Loucy (cell line): ENCODE measurements at regions not wholly inside any gene's neighbourhood (a gene's known extent, or its start where the extent isn't known, plus 50 kb on each side); places are given as distances from the start of the nearest gene placed in this dataset.

Experiments used
- H2AFZ ChIP-seq: fragments of 200-600 bp; sonication (generic); 2 replicates; pipeline ENCODE4 v1.6.0; 2016; ENCODE audit warnings: antibody characterized with exemption, mild to moderate bottlenecking, low read length, moderate library complexity
- H3F3A ChIP-seq: fragments of 200-600 bp; 2 replicates; pipeline ENCODE4 v1.6.0; 2016; ENCODE audit warnings: antibody characterized with exemption, low read depth, mild to moderate bottlenecking
- H3K27me3 ChIP-seq: fragments of 200-600 bp; sonication (generic); 2 replicates; pipeline ENCODE4 v1.6.1; 2014; ENCODE audit warnings: low read length, mild to moderate bottlenecking; ENCODE audit not compliant: insufficient read depth, poor library complexity, severe bottlenecking
- H3K36me3 ChIP-seq: fragments of 200-600 bp; sonication (generic); 2 replicates; pipeline ENCODE4 v1.6.1; 2016; ENCODE audit warnings: low read length; ENCODE audit not compliant: insufficient read depth
- H3K4me1 ChIP-seq: fragments of 200-600 bp; sonication (generic); 2 replicates; pipeline ENCODE4 v1.5.1; 2014; ENCODE audit warnings: low read length, mild to moderate bottlenecking; ENCODE audit not compliant: insufficient read depth, poor library complexity, severe bottlenecking
- H3K4me2 ChIP-seq: fragments of 200-600 bp; sonication (generic); 2 replicates; pipeline ENCODE4 v1.6.0; 2014; ENCODE audit warnings: antibody characterized with exemption, low read length, low read depth, mild to moderate bottlenecking; ENCODE audit not compliant: poor library complexity, severe bottlenecking
- H3K4me3 ChIP-seq: fragments of 200-600 bp; sonication (generic); 2 replicates; pipeline ENCODE4 v1.5.1; 2014; ENCODE audit warnings: low read length, mild to moderate bottlenecking, mixed read lengths; ENCODE audit not compliant: poor library complexity, severe bottlenecking
- H3K79me2 ChIP-seq: fragments of 200-600 bp; sonication (generic); 2 replicates; pipeline ENCODE4 v1.6.1; 2014; ENCODE audit warnings: low read length; ENCODE audit not compliant: insufficient read depth
- H3K9ac ChIP-seq: fragments of 200-600 bp; sonication (generic); 2 replicates; pipeline ENCODE4 v1.6.0; 2014; ENCODE audit warnings: mild to moderate bottlenecking, low read depth, low read length, moderate library complexity; ENCODE audit not compliant: poor library complexity, severe bottlenecking
- H3K9me2 ChIP-seq: fragments of 200-600 bp; sonication (generic); replicated peaks from 2 replicates; pipeline ENCODE4 v1.6.1; 2016; ENCODE audit warnings: low read depth, low read length, mixed read lengths
- H3K9me3 ChIP-seq: fragments of 200-600 bp; sonication (generic); 2 replicates; pipeline ENCODE4 v1.6.1; 2014; ENCODE audit warnings: mild to moderate bottlenecking, antibody characterized with exemption, low read length, low read depth; ENCODE audit not compliant: insufficient read depth
- H4K20me1 ChIP-seq: fragments of 200-600 bp; sonication (generic); 2 replicates; pipeline ENCODE4 v1.6.0; 2014; ENCODE audit warnings: antibody characterized with exemption, low read length, mild to moderate bottlenecking; ENCODE audit not compliant: insufficient read depth, poor library complexity, severe bottlenecking
- EZH2phosphoT487 ChIP-seq: fragments of 200-600 bp; IDR thresholded peaks from 2 replicates; pipeline ENCODE4 v1.6.1; 2018; ENCODE audit warnings: antibody characterized with exemption, mild to moderate bottlenecking, moderate library complexity, borderline replicate concordance
- TF ChIP-seq, protein P1 (sequence below): fragments of 200-600 bp; sonication (generic); conservative IDR thresholded peaks from 2 replicates; pipeline ENCODE4 v1.5.1; 2014; ENCODE audit warnings: mild to moderate bottlenecking, antibody characterized with exemption, low read length

DNA sequence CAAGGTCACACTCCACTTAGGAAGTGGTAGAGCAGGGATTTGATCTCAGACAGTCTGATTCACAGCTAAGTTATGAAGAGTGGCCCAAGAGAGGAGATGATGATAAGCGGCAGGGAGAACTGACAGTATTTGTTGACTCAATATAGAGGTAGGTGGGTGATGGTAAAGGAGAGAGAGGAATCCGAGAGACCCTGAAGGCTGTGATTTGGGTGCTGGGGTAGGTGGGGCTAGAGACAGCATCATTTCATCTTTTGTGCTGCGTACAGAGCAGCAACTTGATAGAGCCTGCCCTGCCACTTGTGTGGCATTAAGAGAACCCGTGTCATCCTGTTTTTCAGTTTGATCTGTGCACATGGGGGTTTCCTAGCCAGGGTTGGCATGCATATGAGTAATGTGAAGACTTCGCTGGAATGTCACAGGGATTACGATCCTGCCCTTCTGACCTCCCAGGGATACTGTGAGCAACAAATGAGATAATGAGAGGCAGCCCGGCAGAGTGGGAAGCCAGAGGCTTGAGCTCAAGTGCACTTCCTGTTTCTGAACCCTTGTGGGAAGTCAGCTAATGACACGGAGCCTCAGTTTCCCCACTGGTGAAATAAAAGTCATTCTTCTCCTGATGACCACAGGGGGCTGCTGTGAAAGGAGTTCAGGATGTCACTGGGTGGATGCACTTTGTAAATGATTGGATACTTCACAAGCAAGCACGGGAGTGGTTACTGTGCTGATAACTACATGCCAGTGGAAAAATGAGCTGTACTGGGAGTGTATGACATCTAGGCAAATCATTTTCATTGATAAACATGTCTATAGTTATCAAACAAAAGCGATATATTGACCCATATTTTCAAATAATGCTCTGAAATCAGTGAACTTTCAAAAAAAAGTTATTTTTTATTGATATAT is 59.5 kb upstream of the IGF1 start:
- H3K9me3 ChIP-seq: no peaks in the 10 kb centered on the region; the same call in 1 of the 2 replicates
- H3F3A ChIP-seq: no peaks in the 10 kb centered on the region
- no peaks in the 10 kb centered on the region for H3K9me2 ChIP-seq
- no peaks in the 10 kb centered on the region for H3K4me1 ChIP-seq
- H3K79me2 ChIP-seq: no peaks in the 10 kb centered on the region
- H3K4me3 ChIP-seq: no peak overlapping the region
- no peak overlapping the region for H3K4me2 ChIP-seq
- no peaks in the 10 kb centered on the region for H3K27me3 ChIP-seq
- H4K20me1 ChIP-seq: no peaks in the 10 kb centered on the region
- H3K36me3 ChIP-seq: no peaks in the 10 kb centered on the region
- TF ChIP-seq, protein P1, sequence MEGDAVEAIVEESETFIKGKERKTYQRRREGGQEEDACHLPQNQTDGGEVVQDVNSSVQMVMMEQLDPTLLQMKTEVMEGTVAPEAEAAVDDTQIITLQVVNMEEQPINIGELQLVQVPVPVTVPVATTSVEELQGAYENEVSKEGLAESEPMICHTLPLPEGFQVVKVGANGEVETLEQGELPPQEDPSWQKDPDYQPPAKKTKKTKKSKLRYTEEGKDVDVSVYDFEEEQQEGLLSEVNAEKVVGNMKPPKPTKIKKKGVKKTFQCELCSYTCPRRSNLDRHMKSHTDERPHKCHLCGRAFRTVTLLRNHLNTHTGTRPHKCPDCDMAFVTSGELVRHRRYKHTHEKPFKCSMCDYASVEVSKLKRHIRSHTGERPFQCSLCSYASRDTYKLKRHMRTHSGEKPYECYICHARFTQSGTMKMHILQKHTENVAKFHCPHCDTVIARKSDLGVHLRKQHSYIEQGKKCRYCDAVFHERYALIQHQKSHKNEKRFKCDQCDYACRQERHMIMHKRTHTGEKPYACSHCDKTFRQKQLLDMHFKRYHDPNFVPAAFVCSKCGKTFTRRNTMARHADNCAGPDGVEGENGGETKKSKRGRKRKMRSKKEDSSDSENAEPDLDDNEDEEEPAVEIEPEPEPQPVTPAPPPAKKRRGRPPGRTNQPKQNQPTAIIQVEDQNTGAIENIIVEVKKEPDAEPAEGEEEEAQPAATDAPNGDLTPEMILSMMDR: no peak
- no peak for TF ChIP-seq EZH2phosphoT487
- no peak overlapping the region for H3K9ac ChIP-seq
- no peak overlapping the region for H2AFZ ChIP-seq

DNA sequence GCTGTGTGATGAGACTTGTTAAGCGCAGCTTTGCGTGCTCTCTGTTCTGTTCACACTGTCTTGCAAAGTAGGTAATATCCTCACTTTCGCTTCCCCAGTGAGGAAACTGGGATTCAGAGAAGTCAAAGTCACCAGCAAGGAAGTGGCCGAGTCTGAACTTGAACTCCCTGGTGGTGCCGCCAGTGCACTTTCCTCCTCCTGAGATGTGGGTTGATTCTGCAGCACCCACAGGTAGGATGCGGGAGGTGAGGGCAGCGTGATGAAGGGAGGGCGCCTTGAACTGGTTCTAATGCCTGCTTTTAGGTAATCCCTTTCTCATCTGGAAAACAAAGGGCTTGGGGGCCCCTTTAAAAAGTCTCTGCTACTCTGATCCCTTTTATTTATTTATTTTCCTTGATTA is 54.9 kb upstream of the IGF1 start:
- Histone ChIP-seq H3K9me2 (no peaks in the 10 kb centered on the region), H3K9ac (no peak overlapping the region), H3K36me3 (no peaks in the 10 kb centered on the region), H2AFZ (no peak overlapping the region), H3K4me1 (no peaks in the 10 kb centered on the region), H4K20me1 (no peaks in the 10 kb centered on the region), H3K79me2 (no peaks in the 10 kb centered on the region), H3F3A (no peaks in the 10 kb centered on the region), H3K9me3 (no peaks in the 10 kb centered on the region; the same call in 1 of the 2 replicates), H3K4me2 (no peak overlapping the region), H3K4me3 (no peak overlapping the region), H3K27me3 (no peaks in the 10 kb centered on the region)
- TF ChIP-seq, protein P1: no peak
- no peak for TF ChIP-seq EZH2phosphoT487

- Histone ChIP-seq H3F3A (no peaks in the 10 kb centered on the region), H2AFZ (no peak overlapping the region), H3K9ac (no peak overlapping the region), H3K4me3 (no peak overlapping the region), H3K4me2 (no peak overlapping the region), H3K4me1 (no peaks in the 10 kb centered on the region), H3K79me2 (no peaks in the 10 kb centered on the region), H4K20me1 (no peaks in the 10 kb centered on the region), H3K9me2 (no peaks in the 10 kb centered on the region), H3K27me3 (no peaks in the 10 kb centered on the region), H3K36me3 (no peaks in the 10 kb centered on the region), H3K9me3 (no peaks in the 10 kb centered on the region; the same call in 1 of the 2 replicates)
- TF ChIP-seq, protein P1: no peak
- no peak for TF ChIP-seq EZH2phosphoT487
Measured at GRCh38 chr12:102534899-102535298, 54.5 kb upstream of the IGF1 start.
